Chondrocyte (in vitro differentiated cells): ENCODE measurements at regions not wholly inside any gene's neighbourhood (a gene's known extent, or its start where the extent isn't known, plus 50 kb on each side); places are given as distances from the start of the nearest gene placed in this dataset.
"Not testable (repeated sequence)": the region's sequence is repeated elsewhere in the genome, so short reads cannot be mapped to it uniquely, and the experiment has no call there.

Experiments used
- DNase-seq: peaks from one replicate; pipeline ENCODE4 v3.0.0; 2021; ENCODE audit warnings: mixed read lengths, low spot score
- H3K27ac Mint-ChIP-seq: one replicate; pipeline ENCODE4 v1.8.0; 2021; ENCODE audit warnings: mild to moderate bottlenecking, moderate library complexity, mixed read lengths; ENCODE audit not compliant: unreplicated experiment
- H3K27me3 Mint-ChIP-seq: 2 replicates; pipeline ENCODE4 v1.8.0; 2021; ENCODE audit warnings: low read depth, mixed read lengths
- H3K36me3 Mint-ChIP-seq: 2 replicates; pipeline ENCODE4 v1.8.0; 2021; ENCODE audit warnings: low read depth, mixed read lengths
- H3K4me1 Mint-ChIP-seq: 2 replicates; pipeline ENCODE4 v1.8.0; 2021; ENCODE audit warnings: low read depth, mild to moderate bottlenecking, mixed read lengths
- H3K4me3 Mint-ChIP-seq: one replicate; pipeline ENCODE4 v1.8.0; 2021; ENCODE audit warnings: mild to moderate bottlenecking, moderate library complexity, mixed read lengths; ENCODE audit not compliant: unreplicated experiment
- H3K9me3 Mint-ChIP-seq: 2 replicates; pipeline ENCODE4 v1.8.0; 2021; ENCODE audit warnings: low read depth, mixed read lengths
- TF ChIP-seq, protein P1 (sequence below): fragments of 200-600 bp; sonication (generic); IDR thresholded peaks from 2 replicates; pipeline ENCODE4 v1.5.0; 2021; ENCODE audit warnings: antibody characterized with exemption, mild to moderate bottlenecking, moderate library complexity

DNA sequence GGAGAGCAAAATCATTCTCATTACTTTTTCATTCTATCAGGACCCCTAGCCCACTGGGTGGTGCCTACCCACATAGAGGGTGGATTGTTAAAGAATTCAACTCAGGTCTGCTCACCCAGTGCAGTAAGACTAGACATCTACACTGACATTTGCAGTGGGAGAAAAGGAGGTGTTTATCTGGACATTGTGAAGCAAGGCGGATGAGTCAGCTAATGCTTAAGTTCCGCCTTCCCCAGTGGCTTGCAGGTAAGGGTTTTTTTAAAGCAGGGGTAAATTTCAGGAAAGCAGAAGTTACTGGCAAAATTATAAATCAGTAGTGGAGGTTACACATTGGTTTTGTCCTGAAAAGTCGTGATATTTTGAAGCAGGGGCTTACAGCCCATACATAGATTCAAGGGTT is 359.2 kb upstream of the NPAP1 start:
- not testable (repeated sequence) for H3K27me3 Mint-ChIP-seq, DNase-seq, H3K4me1 Mint-ChIP-seq, H3K4me3 Mint-ChIP-seq, H3K36me3 Mint-ChIP-seq, H3K27ac Mint-ChIP-seq
- H3K9me3 Mint-ChIP-seq = peaks cover 27% of the 10 kb centered on the region

GRCh38 chr15:24318981-24319380 is 356.6 kb upstream of the NPAP1 start:
- no peaks in the 10 kb centered on the region for H3K27me3 Mint-ChIP-seq
- H3K27ac Mint-ChIP-seq = no peak overlapping the region
- H3K36me3 Mint-ChIP-seq = no peaks in the 10 kb centered on the region
- TF ChIP-seq, protein P1, sequence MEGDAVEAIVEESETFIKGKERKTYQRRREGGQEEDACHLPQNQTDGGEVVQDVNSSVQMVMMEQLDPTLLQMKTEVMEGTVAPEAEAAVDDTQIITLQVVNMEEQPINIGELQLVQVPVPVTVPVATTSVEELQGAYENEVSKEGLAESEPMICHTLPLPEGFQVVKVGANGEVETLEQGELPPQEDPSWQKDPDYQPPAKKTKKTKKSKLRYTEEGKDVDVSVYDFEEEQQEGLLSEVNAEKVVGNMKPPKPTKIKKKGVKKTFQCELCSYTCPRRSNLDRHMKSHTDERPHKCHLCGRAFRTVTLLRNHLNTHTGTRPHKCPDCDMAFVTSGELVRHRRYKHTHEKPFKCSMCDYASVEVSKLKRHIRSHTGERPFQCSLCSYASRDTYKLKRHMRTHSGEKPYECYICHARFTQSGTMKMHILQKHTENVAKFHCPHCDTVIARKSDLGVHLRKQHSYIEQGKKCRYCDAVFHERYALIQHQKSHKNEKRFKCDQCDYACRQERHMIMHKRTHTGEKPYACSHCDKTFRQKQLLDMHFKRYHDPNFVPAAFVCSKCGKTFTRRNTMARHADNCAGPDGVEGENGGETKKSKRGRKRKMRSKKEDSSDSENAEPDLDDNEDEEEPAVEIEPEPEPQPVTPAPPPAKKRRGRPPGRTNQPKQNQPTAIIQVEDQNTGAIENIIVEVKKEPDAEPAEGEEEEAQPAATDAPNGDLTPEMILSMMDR = no peak
- no peaks in the 10 kb centered on the region for H3K4me1 Mint-ChIP-seq
- no peak for DNase-seq
- peaks cover 33% of the 10 kb centered on the region for H3K9me3 Mint-ChIP-seq
- no peak overlapping the region for H3K4me3 Mint-ChIP-seq

DNA sequence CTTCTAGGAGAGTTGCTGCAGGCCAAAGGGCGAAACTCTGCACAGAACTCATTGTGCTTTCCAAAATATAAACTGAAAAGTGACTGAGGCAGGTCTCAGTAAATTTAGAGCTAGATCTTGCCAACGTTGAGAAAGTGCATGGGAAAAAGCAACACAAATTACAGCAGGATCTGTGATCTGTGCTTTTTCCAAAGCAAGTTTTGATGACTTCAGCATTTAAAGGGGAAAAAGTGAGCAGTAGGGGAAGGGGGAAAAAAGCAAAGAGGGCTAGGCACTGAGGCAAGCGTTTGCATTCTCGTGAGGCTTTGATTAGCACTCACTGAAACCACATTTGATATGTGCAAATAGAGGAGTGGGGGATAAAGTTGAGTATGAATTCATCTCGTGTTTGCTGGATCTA is 351.5 kb upstream of the NPAP1 start:
- not testable (repeated sequence) for H3K4me3 Mint-ChIP-seq, H3K4me1 Mint-ChIP-seq, H3K27me3 Mint-ChIP-seq, H3K36me3 Mint-ChIP-seq, DNase-seq, H3K27ac Mint-ChIP-seq
- peaks cover 35% of the 10 kb centered on the region for H3K9me3 Mint-ChIP-seq

DNA sequence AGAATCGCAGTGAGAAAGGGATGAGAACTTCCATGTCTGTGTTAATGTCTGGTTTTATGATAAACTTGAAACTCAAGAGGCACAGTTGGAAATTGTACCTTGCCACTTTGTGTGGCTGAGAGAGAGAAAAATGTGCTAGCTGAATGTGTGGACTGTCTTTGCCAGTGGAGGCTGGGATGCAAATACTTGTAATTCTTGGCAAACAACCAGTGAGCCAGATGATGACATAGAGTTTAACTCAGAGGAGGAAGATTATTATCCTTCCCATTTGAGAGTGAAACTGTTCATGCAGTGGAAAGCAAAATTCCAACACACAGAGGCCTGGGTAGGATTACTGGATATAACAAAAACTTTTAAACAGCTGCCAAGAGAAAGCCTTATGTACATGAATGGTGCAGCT is 349.1 kb upstream of the NPAP1 start:
- Mint-ChIP-seq H3K9me3 (peaks cover 41% of the 10 kb centered on the region), H3K27ac (peak overlapping the region; percentile 60)
- not testable (repeated sequence) for DNase-seq, H3K4me1 Mint-ChIP-seq, H3K4me3 Mint-ChIP-seq, H3K27me3 Mint-ChIP-seq, H3K36me3 Mint-ChIP-seq

- not testable (repeated sequence) for H3K27me3 Mint-ChIP-seq, H3K36me3 Mint-ChIP-seq, DNase-seq, H3K4me1 Mint-ChIP-seq, H3K4me3 Mint-ChIP-seq, H3K27ac Mint-ChIP-seq
- H3K9me3 Mint-ChIP-seq = peaks cover 47% of the 10 kb centered on the region
Measured at GRCh38 chr15:24331964-24332363, 343.6 kb upstream of the NPAP1 start.

- not testable (repeated sequence) for H3K4me3 Mint-ChIP-seq, H3K27ac Mint-ChIP-seq, H3K36me3 Mint-ChIP-seq, H3K27me3 Mint-ChIP-seq, H3K4me1 Mint-ChIP-seq, DNase-seq
- peaks cover 26% of the 10 kb centered on the region for H3K9me3 Mint-ChIP-seq
Measured at GRCh38 chr15:24341876-24342275, 333.7 kb upstream of the NPAP1 start.

DNA sequence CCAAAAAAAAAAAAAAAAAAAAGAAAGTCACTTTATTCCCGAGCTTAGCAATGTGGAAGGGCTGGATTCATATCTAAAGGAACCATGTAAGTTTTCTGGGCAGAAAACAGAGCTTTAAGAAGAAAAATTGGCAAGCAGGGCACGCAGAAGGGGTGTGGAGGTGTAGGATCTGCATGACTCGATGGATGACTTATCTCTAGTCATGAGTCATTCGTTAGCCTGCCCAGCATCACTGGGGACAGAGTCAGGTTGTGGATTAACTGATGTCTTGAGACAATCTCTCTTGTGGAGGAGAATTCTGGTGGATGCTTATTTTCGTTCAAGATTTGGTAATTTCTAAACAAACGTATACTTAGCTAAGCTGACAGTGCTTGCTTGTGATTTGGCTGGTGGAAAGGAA is 322.8 kb upstream of the NPAP1 start:
- peaks cover 38% of the 10 kb centered on the region for H3K9me3 Mint-ChIP-seq
- H3K36me3 Mint-ChIP-seq, H3K4me1 Mint-ChIP-seq, H3K27me3 Mint-ChIP-seq, H3K4me3 Mint-ChIP-seq, H3K27ac Mint-ChIP-seq, DNase-seq: not testable (repeated sequence)

DNA sequence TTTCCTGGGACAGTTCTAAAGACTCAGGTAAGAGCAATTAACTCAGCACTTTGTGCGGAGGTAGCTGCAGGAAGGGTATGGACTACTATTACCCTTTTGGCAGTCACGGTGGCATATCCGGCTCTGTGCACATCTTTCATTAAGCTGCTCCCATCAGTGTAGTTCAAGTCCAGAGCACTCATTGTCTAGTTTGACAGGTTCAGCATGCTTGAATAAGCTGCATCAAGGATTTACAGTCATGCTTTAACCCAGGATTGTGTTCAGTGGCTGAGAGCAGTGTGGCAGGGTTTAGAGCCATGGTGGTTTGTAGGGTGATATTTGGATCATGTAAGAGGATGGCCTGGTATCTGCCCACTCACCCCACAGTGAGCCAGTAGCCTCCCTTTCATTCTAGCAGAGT is 294.5 kb upstream of the NPAP1 start:
- peaks cover 27% of the 10 kb centered on the region for H3K9me3 Mint-ChIP-seq
- not testable (repeated sequence) for H3K27me3 Mint-ChIP-seq, DNase-seq, H3K4me1 Mint-ChIP-seq, H3K36me3 Mint-ChIP-seq, H3K27ac Mint-ChIP-seq, H3K4me3 Mint-ChIP-seq

GRCh38 chr15:24385258-24385657 is 290.3 kb upstream of the NPAP1 start:
- H3K9me3 Mint-ChIP-seq = peaks cover 25% of the 10 kb centered on the region
- H3K27ac Mint-ChIP-seq, H3K4me1 Mint-ChIP-seq, H3K27me3 Mint-ChIP-seq, H3K4me3 Mint-ChIP-seq, DNase-seq, H3K36me3 Mint-ChIP-seq: not testable (repeated sequence)
